ENCODE measurements at regions not wholly inside any gene's neighbourhood (a gene's known extent, or its start where the extent isn't known, plus 50 kb on each side); places are given as distances from the start of the nearest gene placed in this dataset.

DNA sequence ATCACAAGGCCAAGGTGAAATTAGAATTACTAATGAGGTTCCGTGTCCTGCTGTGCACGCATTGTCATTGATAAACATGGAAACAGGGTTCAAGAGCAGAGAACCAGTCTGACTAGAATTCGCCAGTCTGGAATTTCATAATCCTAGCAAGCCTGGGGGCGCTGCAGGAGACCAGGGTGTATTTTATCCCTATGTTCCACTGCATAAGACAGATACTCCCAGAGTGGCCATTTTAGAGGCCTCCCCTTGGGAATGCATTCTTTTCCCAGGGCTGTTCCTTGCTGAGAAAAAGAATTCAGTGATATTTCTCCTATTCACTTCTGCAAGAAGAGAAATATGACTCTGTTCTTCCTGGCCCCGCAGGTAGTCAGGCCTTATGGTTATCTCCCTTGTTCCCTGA is 1387.7 kb downstream of the MAT2B start:
- no peaks in the 10 kb centered on the region for H3K27me3 Mint-ChIP-seq (ENCODE audit: low read depth in 3 of 3)
- Histone ChIP-seq H2AFZ (ENCODE audit: insufficient read depth, low read depth, low read length, poor library complexity, severe bottlenecking) (no peak overlapping the region), H3K9ac (ENCODE audit: insufficient read depth, low read length, poor library complexity, severe bottlenecking) (no peak overlapping the region), H3K36me3 (replicated peaks in 1 of 2; ENCODE audit: control insufficient read depth in 1 of 2, insufficient read depth in 2 of 2, low read length in 2 of 2) (no peaks in the 10 kb centered on the region), H3K4me3 (replicated peaks in 1 of 3; ENCODE audit: low read depth in 2 of 3, low read length in 3 of 3) (no peak overlapping the region), H3K4me2 (replicated peaks; ENCODE audit: extremely low read depth, low read length, poor library complexity, severe bottlenecking) (no peak overlapping the region), H3K27me3 (ENCODE audit: control insufficient read depth in 2 of 2, insufficient read depth in 2 of 2, low read length in 2 of 2) (no peaks in the 10 kb centered on the region), H3K4me1 (ENCODE audit: control insufficient read depth in 1 of 2, insufficient read depth in 2 of 2, low read length in 2 of 2) (no peaks in the 10 kb centered on the region), H3K9me3 (replicated peaks in 1 of 2; ENCODE audit: control insufficient read depth in 1 of 2, insufficient read depth in 1 of 2, low read length in 2 of 2) (peaks cover 12 to 15% of the 10 kb centered on the region in 2 donors), H3K27ac (ENCODE audit: low read depth in 1 of 2, low read length in 2 of 2) (no peak overlapping the region), H3K79me2 (ENCODE audit: insufficient read depth, low read length) (no peaks in the 10 kb centered on the region), H4K20me1 (ENCODE audit: insufficient read depth, low read length) (no peaks in the 10 kb centered on the region)
- TF ChIP-seq, protein P1, sequence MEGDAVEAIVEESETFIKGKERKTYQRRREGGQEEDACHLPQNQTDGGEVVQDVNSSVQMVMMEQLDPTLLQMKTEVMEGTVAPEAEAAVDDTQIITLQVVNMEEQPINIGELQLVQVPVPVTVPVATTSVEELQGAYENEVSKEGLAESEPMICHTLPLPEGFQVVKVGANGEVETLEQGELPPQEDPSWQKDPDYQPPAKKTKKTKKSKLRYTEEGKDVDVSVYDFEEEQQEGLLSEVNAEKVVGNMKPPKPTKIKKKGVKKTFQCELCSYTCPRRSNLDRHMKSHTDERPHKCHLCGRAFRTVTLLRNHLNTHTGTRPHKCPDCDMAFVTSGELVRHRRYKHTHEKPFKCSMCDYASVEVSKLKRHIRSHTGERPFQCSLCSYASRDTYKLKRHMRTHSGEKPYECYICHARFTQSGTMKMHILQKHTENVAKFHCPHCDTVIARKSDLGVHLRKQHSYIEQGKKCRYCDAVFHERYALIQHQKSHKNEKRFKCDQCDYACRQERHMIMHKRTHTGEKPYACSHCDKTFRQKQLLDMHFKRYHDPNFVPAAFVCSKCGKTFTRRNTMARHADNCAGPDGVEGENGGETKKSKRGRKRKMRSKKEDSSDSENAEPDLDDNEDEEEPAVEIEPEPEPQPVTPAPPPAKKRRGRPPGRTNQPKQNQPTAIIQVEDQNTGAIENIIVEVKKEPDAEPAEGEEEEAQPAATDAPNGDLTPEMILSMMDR (IDR thresholded peaks at IDR 0.05), result no peak
- H3K9me3 Mint-ChIP-seq, result peaks cover 4 to 21% (median 8%) of the 10 kb centered on the region in 7 donors
- H3K4me1 Mint-ChIP-seq, result no peaks in the 10 kb centered on the region
- intact Hi-C loops (cut with micrococcal nuclease), result no loop called here
- DNase-seq, result no peak
- H3K27ac Mint-ChIP-seq, result no peak overlapping the region
- no peaks in the 10 kb centered on the region for H3K36me3 Mint-ChIP-seq
- 88% methylated on average over 4 of the region's 5 CpGs for WGBS (ENCODE audit: insufficient coverage)
- no peak overlapping the region for H3K4me3 Mint-ChIP-seq

DNA sequence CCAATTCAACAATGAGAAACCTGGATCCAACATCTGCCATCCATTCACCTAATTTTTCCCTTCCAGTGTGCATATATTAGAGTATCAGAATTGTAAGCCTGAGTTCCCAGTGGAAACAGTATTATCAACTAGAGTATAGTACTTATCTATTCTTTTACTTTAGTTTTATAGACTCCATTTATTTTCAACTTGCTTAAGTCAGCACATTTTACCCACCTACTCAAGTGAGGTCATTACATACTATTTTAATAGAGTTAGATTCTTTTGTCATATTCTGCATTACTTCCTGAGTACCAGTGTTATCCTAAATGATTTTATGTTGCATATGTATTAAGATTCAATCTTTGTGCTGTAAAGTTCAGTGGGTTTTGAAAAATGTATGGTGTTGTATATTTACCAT is 1393.3 kb downstream of the MAT2B start:
- TF ChIP-seq, protein P1 (IDR thresholded peaks at IDR 0.05), result no peak
- Histone ChIP-seq H4K20me1 (ENCODE audit: insufficient read depth, low read length) (no peaks in the 10 kb centered on the region), H2AFZ (ENCODE audit: insufficient read depth, low read depth, low read length, poor library complexity, severe bottlenecking) (no peak overlapping the region), H3K36me3 (replicated peaks in 1 of 2; ENCODE audit: control insufficient read depth in 1 of 2, insufficient read depth in 2 of 2, low read length in 2 of 2) (no peaks in the 10 kb centered on the region), H3K9ac (ENCODE audit: insufficient read depth, low read length, poor library complexity, severe bottlenecking) (no peak overlapping the region), H3K27ac (ENCODE audit: low read depth in 1 of 2, low read length in 2 of 2) (no peak overlapping the region), H3K4me1 (ENCODE audit: control insufficient read depth in 1 of 2, insufficient read depth in 2 of 2, low read length in 2 of 2) (no peaks in the 10 kb centered on the region), H3K27me3 (ENCODE audit: control insufficient read depth in 2 of 2, insufficient read depth in 2 of 2, low read length in 2 of 2) (no peaks in the 10 kb centered on the region), H3K4me2 (replicated peaks; ENCODE audit: extremely low read depth, low read length, poor library complexity, severe bottlenecking) (no peak overlapping the region), H3K4me3 (replicated peaks in 1 of 3; ENCODE audit: low read depth in 2 of 3, low read length in 3 of 3) (no peak overlapping the region), H3K79me2 (ENCODE audit: insufficient read depth, low read length) (no peaks in the 10 kb centered on the region), H3K9me3 (replicated peaks in 1 of 2; ENCODE audit: control insufficient read depth in 1 of 2, insufficient read depth in 1 of 2, low read length in 2 of 2) (peaks cover 5 to 8% of the 10 kb centered on the region in 2 donors)
- Mint-ChIP-seq H3K4me3 (no peak overlapping the region), H3K4me1 (no peaks in the 10 kb centered on the region), H3K27ac (no peak overlapping the region), H3K27me3 (ENCODE audit: low read depth in 3 of 3) (no peaks in the 10 kb centered on the region), H3K9me3 (peaks cover 2 to 12% (median 7%) of the 10 kb centered on the region in 7 donors), H3K36me3 (no peaks in the 10 kb centered on the region)
- DNase-seq, result no peak
- intact Hi-C loops (cut with micrococcal nuclease), result no loop called here

All from CD14-positive monocyte (primary cell).